NCI-H226 (cell line): ENCODE measurements at regions not wholly inside any gene's neighbourhood (a gene's known extent, or its start where the extent isn't known, plus 50 kb on each side); places are given as distances from the start of the nearest gene placed in this dataset.

Experiments used
- DNase-seq: peaks from one replicate; pipeline ENCODE4 v3.0.0-alpha.2; 2015

- DNase-seq, result no peak
These were observed 322.3 kb downstream of the GBE1 start for GRCh38 chr3:81439108-81439507.

- no peak for DNase-seq
These were observed 323.8 kb downstream of the GBE1 start for GRCh38 chr3:81437683-81438082.

GRCh38 chr3:81436182-81436581 is 325.3 kb downstream of the GBE1 start:
- no peak for DNase-seq

- DNase-seq, result peak; percentile 41
These were observed 326.4 kb downstream of the GBE1 start for GRCh38 chr3:81435050-81435449.

GRCh38 chr3:81434161-81434560 is 327.3 kb downstream of the GBE1 start:
- DNase-seq, result no peak

- no peak for DNase-seq
These were observed 327.8 kb downstream of the GBE1 start for GRCh38 chr3:81433675-81434074.

- DNase-seq, result no peak
These were observed 329.0 kb downstream of the GBE1 start for GRCh38 chr3:81432456-81432855.

- DNase-seq, result no peak
These were observed 334.4 kb downstream of the GBE1 start for GRCh38 chr3:81426826-81427577.

GRCh38 chr3:81425198-81425868 is 336.1 kb downstream of the GBE1 start:
- peak; percentile 37 for DNase-seq

- DNase-seq, result peak; percentile 3
These were observed 342.2 kb downstream of the GBE1 start for GRCh38 chr3:81419228-81419627.

- no peak for DNase-seq
These were observed 344.6 kb downstream of the GBE1 start for GRCh38 chr3:81416812-81417211.

- DNase-seq, result no peak
These were observed 355.1 kb downstream of the GBE1 start for GRCh38 chr3:81406318-81406717.

- DNase-seq, result no peak
These were observed 365.5 kb downstream of the GBE1 start for GRCh38 chr3:81395739-81396513.

- DNase-seq, result no peak
These were observed 366.6 kb downstream of the GBE1 start for GRCh38 chr3:81394651-81395524.

- no peak for DNase-seq
These were observed 368.2 kb downstream of the GBE1 start for GRCh38 chr3:81393251-81393650.

GRCh38 chr3:81390796-81391195 is 370.6 kb downstream of the GBE1 start:
- no peak for DNase-seq

GRCh38 chr3:81388191-81388590 is 373.3 kb downstream of the GBE1 start:
- DNase-seq, result no peak

- no peak for DNase-seq
These were observed 379.0 kb downstream of the GBE1 start for GRCh38 chr3:81382470-81382869.

- DNase-seq, result no peak
These were observed 381.2 kb downstream of the GBE1 start for GRCh38 chr3:81380234-81380633.

GRCh38 chr3:81378552-81379293 is 382.7 kb downstream of the GBE1 start:
- DNase-seq, result no peak

GRCh38 chr3:81375921-81376320 is 385.5 kb downstream of the GBE1 start:
- DNase-seq, result no peak

- no peak for DNase-seq
These were observed 397.0 kb downstream of the GBE1 start for GRCh38 chr3:81364411-81364810.
